ENCODE measurements at regions not wholly inside any gene's neighbourhood (a gene's known extent, or its start where the extent isn't known, plus 50 kb on each side); places are given as distances from the start of the nearest gene placed in this dataset.

DNA sequence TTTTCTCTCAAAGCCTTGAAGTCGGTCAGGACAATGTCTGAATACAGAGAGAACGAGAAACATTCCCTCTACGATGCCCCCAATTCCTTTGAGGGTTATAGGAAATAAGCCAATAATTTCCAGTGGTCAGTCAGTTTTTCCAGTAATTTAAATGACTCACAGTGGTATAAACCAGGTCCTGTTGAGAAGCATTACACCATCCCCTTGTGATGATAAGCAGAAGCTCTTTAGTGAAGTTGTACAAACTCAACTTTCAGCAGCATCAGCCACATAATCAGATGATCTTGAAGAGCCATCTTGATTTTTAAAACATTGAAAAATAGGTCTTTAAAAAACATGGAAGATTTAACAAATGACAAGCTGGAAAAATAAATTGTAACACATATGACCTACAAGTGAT, 173.9 kb upstream of the ZNF462 start:
- DNase-seq, result no peak

DNA sequence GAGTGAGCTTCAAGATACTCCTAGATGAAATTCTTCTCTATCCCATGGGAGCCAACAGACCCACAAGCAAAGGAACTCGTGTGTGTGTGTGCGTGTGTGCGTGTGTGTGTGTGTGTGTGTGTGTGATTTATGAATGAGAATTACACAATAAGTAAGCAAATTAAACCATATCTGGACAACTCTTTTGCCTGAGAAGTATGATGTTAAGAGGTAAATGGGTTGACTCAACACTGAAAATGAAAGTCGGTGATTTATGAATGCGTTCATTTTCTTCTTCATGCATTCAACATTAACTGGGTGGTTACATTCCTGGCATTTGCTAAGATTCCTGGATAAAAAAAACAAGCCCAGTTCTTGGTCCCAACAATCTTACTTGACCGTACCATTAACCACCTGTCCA, 171.3 kb upstream of the ZNF462 start:
- no peak for DNase-seq

DNA sequence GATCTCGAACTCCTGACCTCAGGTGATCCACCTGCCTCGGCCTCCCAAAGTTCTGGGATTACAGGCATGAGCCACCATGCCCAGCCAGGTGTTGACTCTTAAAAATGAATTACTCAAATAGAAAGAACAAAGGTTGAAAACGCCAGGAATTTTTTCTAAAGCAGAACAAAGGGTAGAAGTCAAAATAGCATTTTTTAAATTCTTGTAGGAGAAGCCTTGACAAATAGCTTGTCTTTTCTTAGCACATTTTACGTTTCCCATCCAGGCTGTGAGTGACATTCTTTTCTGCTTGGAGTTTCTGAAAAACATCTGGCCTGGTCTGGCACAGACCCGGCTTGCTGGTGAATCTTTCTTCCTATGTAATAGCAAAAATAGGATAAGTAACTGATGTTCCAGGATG, 169.4 kb upstream of the ZNF462 start:
- no peak for DNase-seq

DNA sequence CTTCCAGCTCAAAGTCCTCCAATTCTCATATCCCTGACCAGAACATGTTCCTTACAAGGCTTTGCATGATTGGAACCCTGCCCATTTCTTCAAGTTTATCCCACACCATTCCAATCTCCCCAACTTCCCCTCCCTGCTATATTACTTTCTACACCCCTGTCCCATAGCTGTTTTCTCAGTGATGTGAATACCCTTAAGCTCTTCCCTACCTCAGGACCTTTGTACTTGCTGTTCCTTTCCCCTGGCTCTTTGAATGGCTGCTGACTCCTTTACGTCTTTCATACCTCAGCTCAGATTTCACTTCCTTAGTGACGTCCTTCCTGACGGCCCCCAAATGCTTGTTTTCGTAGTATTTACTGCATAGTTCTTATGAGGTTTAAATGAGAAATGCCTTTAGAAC, 166.2 kb upstream of the ZNF462 start:
- no peak for DNase-seq

DNA sequence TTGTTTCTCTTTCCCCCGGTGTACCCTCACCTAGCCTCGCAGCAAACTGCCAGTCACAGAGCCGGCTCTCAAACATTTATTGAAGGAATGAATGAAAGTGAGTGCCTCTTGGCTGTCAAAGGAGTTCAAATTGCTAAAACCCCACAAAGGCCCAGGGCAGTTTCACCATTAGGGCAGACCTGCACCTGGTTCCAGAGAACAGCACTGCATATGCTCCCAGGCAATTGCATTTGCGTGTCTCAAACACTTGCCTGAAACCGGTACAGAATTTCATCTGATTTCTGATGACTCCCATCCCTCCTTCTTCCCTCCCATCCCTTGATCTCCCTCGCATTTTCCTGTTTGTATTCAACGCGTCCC, 165.6 kb upstream of the ZNF462 start:
- DNase-seq, result no peak

DNA sequence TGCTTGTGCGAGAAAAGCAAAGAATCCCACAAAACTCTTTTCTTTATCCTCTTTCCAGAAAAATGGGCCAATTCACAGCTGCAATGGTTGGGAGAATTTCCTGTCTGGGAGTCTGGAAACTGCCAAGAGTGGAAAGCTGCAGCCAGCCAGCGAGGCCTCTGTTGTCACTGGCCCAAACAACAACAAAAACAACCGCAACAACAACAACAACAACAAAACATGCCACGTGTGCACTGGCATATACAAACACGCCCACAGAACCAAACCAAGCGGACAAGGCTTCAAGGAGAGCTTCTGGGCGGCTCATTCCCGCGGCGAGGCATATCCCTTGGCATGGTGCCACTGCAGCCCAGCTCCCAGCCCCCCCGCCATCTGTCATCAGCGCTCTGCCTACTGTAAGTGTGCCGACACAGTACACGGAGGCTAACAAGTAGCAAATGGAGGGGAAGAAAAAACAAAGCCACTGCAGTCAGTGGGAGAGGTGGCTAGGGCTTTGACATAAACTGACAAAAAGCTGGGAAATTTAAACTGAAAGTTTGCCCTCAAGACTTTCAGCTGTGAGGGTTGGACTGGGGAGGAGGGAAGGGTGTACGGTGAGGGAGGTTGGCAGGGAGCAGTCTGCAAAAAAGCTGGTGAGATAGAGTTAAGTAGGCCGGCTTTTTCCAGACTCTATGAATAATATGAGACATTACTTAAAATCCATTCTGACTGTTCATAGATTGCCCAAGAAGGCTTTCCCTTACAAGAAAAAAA, 165.0 kb upstream of the ZNF462 start:
- DNase-seq, result no peak

DNA sequence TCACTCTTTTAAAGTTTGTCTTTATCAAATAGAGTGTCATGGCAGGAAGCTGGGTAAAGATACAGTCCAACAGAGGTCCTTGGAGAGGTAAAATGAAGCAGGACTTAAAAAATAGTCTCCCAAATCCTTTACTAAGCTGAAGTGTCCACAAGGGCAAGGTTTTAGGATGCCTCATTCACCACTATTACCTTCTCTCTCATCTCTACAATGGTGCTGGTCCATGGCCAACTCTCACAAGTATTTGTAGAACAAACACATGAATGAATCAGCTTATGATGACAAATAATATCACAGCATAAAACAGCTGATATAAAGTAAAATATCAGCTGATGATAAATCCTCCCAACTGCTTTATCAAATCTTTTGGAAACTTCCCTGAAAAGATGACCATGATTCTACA, 162.3 kb upstream of the ZNF462 start:
- no peak for DNase-seq

DNA sequence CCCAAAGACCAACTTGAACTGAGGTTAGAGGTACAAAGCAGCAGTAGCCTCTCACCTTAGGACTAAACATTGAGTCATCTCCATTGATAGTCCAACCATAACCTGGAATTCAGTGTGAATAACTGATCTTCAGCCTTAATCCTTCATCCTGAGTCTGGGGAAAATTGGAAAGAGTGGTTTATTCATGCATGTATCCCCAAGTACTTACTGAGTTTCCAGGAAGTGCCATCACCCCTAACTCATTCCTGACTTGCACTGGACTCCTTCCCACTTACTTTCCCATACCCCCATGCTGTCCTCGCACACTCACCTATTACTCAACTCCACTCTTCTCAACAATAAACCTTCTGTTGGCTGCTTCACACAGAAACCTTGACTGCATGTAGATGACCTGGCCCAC, 161.4 kb upstream of the ZNF462 start:
- DNase-seq, result no peak

DNA sequence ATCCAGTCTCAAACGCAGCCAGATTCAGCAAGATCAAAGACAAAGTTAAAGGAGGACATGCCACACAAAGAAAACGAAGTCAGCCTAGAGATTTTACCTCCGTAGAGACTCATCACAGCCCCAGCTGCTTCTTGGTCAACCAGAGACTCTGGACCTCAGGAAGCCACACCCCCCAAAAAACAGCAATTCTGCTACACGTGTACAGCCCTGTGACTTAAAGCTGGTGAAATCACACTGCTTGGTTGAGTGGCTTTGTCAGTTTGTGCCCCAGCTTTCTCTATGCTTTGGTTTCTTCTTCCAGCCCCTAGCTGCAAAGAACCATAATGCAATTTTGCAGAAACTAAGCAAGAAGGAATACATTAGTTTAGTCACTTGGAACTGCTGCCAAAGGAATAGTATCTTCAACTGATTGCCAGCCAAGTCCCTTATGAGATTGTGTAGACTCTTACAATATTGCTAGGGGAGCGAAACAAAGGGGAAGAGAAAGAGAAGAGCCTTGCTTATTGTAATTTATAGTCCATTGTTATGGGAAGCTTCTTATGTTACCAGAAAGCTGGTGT, 158.8 kb upstream of the ZNF462 start:
- no peak for DNase-seq

DNA sequence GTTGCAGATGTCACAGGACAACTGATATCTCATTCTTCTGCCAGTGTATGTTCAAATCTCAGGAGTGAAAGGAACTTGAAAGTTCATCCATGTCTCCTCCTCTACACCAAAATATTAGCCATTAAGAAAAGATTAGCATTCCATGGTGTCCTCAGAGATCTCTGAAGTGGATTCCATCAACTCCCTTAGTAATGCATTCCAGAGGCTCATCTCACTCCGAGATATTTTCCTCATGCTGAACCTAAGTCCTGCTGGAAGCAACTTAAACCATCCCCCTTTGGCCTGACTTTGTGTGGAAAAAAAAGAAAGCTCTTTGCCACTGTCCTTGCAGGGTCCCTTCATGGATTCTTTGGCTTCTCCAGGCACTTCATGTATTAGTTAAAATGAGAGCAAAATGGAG, 155.7 kb upstream of the ZNF462 start:
- no peak for DNase-seq

DNA sequence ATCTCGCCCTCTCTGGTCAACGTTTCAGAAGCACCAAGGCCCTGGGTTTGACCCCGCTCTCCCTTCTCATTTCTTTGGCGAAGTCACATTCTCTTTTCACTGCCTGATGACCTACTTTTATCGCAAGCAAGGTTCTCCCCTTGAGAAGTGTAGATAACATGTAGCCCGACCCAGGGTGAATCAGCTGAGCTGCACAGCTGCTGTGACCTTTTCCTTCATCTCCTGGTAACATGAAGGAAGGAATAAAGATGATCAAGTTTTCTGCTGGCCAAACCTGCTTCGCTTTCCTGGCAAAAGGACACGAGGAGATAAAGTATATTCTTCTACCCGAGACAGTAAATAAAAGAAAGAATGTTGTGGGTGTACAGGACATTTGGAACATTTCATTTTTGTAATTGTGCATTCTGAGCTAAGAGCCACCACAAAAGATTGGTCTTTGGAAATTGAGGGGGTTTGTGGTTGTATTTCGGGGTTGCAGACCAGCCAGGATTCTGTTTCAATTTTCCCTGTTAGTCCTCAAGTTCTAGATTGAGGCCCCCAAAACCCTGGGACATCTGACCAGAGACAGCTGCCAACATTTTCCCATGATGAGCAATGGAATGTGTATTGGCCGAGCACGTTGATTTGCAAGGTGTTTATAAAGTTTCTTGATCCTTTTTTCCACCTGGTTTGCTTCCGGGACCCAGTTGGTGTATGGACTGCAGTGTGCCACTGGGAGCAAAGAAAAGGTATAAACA, 155.1 kb upstream of the ZNF462 start:
- DNase-seq, result no peak

DNA sequence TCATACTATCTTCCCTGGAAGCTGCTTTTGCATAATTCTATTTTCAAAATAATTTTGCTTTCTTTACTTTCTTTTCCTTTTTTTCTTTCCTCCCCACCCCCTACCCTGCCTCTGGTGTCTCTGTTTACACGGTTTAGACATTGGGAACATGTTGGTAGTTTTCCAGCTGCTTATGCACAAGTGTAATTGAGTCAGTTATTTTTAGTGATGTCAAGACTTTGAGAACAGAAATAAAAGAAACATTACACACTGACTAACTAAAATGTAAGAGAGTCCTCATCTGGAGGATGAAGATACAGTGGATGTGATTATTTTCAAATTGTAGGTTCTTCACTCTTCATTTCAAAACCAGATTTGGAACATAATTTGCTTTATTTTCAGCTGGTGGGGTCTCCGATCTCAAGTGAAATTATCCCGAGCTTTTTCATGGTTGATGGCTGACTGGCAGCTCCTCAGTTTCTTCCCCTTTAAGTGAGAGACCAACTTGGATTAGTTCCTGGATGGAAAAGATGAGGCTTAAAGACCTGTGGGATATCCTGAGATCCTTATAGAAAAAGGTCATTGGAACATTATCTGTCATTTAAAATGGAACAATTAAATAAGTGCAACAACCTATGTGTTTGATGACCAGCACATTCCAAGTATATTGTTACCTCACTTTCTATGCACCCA, 154.4 kb upstream of the ZNF462 start:
- DNase-seq, result no peak

DNA sequence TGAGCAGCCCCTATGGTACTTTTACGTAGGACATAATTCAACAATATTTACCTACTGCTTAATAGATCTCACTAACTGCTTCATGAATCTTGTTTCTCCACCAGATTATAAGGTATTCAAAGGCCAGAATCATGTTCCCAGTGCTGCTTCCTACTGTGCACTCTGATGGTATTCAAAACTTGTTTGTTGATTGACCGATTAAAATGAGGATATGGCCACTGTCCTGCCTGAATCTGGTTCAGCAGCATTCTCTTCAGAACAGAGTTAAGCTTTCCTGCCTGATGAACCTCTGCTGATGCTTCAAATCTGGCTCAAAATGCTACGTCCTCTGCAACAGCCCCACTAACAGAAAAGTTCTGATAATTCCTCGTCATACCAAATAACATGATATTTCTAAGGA, 150.7 kb upstream of the ZNF462 start:
- no peak for DNase-seq

DNA sequence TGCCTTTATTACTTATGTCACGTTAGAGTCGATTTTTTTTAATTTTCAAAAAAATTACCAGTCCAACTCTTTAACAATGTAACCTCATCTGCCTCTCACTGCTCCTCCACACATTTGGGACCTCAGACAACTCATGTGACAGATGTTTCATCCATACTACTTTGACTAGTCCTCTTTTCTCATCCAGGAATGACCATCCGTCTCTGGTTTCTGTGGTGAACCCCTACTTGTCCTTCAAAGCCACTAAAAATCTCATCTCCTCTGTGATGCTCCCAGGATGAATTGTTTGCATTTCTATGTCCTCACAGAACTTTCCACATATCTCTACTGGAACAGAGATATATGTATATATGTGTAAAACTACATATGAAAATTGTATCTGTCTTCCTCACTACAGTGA, 149.8 kb upstream of the ZNF462 start:
- DNase-seq, result no peak

DNA sequence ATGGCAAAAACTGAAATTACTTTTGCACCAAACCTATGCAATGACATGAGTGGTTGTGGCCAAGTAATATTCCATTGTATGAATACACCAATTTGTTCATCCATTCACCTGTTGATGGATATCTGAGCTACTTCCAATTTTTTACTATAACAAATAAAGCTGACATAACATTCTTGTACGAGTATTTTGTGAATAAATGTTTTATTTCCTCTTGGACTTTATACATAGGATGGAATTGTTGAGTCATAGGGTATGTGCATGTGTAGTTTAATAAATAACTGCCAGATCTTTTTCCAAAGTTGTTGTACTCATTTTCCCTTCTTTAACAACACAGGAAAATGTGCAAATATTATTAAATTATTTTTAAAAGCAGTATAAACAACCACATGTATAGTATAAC, 146.1 kb upstream of the ZNF462 start:
- no peak for DNase-seq

DNA sequence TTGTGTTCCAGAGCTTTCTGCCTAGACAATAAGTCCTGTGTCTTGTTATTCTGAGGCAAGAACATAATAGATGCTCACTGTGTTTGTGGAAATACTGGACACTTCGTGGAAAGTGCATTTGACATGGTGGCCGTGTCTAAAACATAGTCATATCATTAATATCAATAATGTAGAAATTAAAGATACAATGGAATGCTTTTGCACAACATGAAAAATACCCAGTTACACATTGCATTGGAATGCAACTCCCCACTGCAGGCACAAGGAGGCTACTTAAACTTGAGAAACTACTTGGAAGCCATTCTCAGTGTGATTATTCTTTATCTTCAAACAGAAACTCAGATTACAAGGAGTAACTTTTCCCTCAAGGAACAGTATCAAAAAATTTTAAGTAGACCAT, 145.3 kb upstream of the ZNF462 start:
- DNase-seq, result no peak

DNA sequence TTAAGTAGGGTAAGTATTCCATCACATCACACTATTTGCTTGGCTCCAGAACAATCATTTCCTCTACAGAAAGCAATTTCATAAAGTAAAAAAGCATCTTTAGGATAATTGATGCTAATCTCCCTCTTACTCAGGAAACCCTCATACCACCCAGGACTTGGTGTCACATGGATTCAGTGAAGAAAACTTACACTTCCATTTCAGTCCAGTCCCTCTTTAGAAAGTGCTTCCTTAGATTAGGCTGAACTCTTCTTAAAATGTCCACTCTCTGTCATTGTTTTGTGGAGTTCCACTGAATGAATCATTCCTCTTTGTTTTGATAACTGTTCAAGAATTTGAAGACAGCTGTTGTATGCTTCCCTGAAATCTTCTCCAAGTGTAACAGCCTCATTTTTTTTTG, 144.0 kb upstream of the ZNF462 start:
- DNase-seq, result no peak

DNA sequence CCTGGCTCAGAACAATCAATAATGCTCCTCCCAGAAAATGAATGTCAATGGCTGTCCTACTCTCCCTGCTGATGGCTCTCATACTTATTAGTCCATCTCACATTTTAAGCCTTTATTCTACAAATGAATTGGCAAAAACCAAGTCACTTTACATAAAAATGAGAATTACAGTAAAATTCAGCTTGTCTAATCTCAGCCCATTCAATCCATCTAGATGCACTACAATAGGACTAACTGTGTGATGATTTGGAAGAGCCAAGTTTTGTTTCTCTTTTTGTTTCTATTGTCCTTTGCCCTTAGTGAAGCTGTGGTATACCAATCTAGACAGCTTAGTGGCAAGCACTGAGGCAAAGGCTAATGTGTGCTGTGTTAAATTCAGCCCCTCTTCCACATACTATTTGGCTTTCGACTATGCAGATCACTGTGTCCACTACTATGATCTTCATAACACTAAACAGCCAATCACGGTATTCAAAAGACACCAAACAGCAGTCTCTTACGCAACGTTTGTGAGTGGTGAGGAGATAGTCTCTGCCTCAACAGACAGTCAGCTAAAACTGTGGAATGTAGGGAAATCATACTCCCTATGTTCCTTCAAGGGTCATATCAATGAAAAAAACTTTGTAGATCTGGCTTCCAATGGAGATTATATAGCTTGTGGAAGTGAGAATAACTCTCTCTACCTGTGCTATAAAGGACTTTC, 140.8 kb upstream of the ZNF462 start:
- no peak for DNase-seq

DNA sequence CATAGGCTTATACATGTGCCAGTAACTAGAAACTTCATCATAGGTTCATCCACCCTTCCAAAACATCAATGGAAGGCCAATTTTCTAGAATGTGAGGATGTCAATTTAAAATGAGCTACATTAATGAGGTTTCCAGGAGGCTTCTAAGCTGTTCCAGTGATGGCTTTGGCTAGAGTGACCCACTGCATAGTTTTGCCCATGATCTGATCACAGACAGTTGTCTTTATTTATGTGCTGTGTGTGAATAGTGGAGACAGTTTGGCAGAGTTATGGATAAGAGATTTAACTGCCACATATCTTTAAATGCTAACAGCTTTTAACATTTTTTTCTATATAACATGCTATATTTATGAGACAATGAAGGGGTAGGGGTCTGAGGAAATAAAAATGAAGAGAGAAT, 139.0 kb upstream of the ZNF462 start:
- DNase-seq, result no peak

DNA sequence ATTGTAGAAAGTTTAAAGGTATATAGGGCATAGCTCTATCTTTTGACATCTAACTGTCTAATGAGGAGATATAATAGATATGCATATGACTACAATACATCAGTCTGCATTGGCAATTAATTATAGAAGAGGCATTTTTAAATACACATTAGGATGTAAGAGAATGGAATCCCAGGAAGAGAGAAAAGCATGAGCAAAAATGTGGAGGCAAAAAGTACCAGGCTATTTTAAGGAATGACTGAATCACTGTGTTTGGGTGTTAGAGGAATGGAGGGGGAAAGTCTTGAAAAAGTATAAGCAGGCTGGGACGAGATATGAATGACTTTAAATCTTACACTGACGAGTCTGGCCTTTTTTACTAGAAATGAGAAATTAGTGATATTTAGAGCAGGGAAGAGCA, 138.4 kb upstream of the ZNF462 start:
- no peak for DNase-seq

DNA sequence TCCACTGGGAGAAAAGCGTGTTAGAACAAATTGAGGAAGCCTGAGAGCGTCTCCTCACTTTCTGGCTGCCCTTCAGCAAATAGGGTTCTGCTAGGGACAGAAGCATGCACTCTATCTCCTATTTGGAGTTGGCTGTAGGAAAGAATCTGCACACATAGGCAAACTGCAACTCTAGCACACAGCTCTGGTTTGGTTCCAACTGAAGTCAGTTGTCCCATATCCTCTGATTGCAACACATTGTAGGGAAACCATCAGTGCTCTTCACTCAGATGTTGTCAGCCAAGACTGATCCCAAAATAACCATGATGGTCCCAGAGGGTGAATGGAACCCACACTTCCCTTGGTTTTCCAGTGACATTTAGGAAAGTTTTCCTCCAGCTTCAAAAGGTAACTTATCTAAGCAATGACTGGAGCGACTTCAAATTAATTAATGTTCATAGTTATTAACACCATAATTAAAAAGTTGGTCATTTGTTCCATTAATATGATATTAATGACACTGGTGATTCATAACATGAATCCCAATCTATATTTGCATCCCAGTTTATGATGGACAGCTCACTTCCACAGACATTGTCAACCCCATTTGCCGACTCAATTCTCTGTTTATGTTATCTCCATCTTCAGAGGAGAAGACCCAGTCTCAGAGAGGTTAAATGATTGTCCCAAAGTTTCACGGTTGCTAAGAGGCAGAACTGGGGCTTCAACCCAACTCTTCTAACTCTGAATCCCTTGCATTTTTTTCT, 136.7 kb upstream of the ZNF462 start:
- DNase-seq, result no peak

DNA sequence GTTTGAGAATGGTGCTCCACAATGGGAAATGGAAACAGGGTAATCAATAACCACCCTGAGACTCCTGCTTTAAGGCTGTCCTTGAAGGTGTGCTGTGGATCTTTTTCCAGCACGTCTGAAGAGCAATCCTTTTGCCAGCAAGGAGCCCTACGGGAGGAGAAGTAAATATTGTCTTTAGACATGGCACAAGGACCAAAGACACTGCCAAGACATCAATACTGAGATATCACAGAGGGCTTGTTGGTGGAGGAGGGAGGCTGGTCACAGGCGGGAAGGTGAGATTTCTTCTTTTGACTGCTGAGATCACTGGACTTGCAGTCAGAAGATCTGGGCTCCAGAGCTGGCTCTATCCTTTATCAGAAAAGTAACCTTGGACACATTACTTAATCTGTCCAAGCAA, 135.0 kb upstream of the ZNF462 start:
- DNase-seq, result no peak

DNA sequence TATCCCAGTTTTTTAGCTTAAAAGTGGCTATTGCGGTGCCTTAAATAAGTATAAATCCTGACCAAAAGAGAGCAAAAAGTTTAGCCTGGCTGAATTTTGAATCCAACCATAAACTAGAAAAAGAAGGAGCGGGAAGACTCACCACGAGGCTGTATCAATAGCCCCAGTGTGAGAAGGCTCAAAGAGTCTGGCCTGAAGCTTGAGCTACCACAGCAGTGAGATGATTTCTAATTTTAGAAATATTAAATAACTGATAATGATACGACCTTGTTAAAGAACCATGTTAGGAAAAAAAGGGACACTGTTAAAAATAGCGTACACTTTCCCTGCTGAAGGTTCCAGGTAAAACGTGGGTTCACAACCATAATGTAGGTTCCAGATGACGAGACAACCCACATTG, 134.1 kb upstream of the ZNF462 start:
- DNase-seq, result no peak

Measured in CD4-positive, alpha-beta T cell treated with Interleukin-17A for 4 hours (primary cell).